COLO668 (cell line): ENCODE measurements at regions not wholly inside any gene's neighbourhood (a gene's known extent, or its start where the extent isn't known, plus 50 kb on each side); places are given as distances from the start of the nearest gene placed in this dataset.

Experiments
- DNase-seq: peaks from one replicate; lab custom pipeline; 2025; ENCODE audit not compliant: unreplicated experiment; lab: John Stamatoyannopoulos, UW

DNA sequence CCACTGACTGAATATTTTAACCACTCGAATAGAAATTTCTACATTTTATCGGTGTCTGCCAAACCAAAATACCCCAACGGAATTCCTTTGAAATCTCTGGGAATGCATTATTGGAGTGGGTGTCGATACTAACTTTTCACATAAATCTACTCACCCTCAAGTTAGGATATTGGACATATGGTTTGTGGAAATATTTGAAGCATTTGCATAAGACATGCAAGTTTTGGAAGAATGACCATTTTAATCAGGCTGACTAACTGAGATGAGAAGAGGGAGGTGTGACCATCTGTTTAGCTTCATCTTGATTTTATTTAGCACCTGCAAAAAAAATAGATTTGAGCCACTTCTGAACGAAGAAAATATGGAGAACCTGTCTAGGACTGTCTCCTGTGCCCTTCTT, 61.2 kb downstream of the KLF6 start:
- no peak for DNase-seq

DNA sequence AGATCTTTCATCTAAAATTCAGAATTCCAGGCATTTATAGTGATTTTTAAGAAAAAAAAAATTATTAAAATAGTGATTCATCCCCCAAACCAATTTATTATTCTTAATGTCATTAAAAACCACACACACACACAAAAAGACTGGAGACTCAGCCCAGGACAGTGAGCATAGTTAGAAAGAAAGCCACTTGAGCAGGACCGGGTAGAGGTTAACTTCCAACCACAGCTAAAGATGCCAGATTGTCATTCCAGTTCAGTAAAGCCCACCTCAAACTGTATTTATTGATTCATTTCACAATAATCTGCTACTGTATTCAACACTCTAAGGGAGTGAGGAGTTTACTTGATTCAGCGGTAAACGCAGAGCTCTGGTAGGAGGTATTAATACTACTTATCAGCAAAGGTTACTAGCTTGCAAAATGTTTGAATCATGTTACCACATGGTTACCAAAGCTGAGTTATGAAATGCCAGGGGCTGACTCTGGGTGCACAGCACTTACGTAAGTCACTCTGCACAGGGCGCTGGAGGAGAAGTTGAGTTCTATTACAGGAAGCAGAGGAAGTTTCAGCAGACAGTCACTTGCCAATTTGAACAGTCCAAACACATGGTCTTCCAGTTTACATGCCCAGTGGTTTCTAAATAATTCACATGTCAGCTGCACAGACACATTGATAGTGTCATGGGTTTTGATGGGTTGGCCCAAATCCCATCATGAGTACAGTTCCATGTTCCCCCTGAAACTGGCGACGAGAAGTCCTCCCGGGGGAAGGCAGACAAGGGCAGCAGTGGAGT, 64.6 kb downstream of the KLF6 start:
- DNase-seq: no peak

DNA sequence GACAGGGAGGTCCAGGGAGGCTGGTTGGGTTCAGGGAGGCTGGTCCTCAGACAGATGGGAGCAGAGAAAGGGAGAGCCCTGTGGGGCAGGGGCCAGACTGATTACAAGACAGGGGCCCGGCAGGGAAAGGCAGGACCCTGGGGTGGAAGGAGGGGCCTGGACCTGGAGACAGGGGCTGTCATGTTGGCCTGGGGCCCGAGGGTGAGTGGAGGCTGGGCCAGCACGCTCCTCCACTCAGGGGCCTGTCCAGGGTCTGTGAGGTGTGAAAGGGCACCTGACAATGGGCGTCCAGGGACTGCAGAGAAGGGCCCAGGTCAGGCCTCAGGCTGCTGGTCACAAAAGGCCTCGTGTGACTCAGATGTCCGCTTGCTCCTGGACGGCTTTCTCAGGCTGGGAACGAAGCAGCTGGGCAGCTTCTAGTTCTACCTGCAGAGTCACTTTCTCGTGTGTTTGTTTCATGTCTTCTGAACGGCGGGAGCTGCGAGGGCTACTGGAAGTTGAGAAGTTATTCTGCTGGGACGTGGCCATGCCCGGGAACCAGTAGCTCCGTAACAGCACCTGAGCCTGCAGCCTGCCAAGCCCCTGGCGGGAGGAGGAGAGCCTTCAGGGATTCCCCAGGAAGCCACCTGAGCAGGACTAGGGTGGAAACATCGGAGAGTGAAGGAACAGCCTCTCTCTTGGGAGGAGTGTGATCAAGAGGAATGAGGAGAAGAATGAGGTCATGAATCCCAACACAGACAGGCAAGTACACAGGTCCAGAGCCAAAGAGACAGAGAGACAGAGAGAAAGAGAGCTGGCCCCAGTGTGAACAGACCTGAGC, 65.8 kb downstream of the KLF6 start:
- DNase-seq: no peak

DNA sequence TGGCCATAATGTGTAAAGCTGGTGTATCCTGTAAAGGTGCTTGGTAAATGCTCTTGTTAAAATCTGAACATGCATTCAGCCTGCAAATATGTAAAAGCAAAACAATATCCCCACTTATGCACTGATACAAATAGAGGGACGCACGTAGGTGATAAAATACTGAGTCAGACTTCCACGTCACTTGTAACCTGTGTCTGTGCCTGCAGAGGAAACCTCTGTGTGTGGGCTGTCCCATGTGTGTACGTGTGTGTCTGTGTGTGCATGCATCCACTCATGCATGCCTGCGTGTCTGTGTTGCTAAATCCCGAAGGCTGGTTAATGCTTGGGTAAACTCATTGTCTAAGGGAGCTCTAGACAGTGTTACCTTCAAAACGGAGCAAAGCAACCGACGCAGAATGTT, 68.9 kb downstream of the KLF6 start:
- no peak for DNase-seq

- DNase-seq: no peak
Measured at GRCh38 chr10:3714967-3715366, 70.0 kb downstream of the KLF6 start.

DNA sequence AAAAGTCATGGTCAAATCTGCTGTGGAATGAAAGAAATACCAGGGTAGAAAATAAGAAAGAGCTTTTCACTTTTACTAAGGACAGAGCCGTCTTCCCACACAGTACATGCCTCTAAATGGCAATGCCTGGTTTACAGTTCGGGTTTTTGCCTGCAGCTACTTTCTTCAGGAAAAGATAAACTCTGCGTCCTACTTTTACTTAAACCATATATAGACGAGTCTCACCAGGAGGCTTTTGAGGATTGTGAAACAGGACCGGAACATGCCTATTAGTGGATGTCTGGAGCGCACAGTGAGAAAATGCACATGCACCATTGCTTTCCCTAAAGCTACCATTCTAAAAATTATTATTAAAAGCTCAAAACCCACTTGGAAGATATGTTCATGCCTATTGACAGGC, 70.5 kb downstream of the KLF6 start:
- no peak for DNase-seq

- no peak for DNase-seq
Measured at GRCh38 chr10:3712707-3713106, 72.3 kb downstream of the KLF6 start.

DNA sequence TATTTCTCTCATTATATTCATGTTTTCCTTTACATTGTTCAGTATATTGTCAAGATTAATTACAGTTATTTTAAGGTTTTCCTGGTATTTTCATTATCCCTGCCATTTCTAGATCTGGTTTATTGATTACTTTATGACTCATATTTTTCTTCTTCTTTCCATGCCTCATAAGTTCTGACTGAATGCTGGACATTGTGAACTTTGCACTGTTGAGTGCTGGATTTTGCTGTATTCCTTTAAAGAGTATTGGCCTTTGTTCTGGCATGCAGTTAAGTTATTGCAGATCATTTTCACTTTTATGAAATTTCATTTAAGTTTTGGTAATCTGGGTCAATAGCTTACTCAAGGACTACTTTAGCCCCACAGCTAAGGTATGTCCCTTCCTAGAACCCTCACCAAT, 73.1 kb downstream of the KLF6 start:
- DNase-seq: no peak

DNA sequence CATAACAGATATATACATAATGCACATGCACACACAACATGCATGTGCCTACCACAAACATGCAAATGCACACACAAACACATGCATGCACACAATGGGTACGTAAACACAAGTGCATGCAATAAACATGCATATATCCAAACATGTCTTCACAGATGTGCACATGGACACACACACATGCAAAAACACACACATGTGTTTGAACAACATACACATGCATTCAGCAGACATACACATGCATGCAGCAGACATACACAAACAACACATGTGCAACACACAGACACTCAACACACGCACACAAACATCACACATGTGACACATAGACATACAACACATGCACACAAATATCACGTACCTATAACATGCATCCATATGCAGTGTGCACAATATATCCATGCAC, 74.2 kb downstream of the KLF6 start:
- DNase-seq: no peak

- no peak for DNase-seq
Measured at GRCh38 chr10:3709456-3710060, 75.5 kb downstream of the KLF6 start.

DNA sequence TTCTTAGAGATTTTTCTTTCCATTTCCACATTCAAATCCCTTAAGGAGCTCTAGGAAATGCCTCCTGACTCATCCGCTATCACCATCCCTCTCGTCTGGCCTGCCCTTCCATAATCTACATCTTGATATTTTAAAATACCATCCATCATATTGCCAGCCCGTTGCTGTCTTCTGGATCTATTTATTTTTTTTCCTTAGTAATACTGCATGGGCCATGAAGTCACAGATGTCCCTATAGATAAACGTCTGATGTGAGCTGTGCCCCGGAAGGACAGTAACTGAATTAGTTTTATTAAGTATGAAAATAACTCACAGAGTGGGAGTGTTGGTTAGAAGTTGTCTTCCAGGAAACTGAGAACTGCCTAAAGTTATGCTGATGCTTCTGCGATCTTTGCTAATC, 76.2 kb downstream of the KLF6 start:
- no peak for DNase-seq

DNA sequence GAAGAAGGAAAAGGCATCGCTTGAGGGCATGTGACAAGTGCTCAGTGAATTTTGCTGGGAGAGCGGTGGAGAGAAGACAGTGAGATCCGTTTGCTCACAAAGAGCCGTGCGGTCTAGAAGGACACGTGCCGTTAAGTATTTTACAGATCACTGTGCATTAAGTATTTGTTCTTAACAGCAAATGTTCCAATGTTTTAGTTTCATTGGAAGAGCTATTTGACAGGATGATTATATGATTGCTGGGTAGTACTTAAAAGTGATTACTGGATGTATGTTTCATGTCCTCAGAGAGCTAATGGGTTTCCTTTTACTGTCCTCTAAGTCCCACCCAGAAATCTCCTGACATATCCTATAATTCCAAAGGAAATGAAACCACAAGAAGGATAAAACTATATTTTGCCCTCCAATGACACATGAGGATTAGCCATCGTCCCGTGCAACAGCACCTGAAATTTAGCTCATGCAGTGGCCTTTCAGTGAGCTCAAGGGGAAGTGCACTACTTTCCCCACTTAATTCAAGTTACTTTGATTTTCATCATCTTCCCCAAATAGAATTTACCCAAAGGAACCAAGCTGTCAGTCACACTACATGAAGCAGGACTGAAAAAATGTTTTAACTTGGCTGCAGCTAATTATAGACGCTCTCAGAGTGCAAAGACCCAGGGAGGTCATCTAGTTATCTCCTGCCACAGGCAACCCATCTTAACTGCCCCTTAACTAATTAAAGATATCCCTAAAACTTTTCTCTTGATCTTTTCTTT, 80.3 kb downstream of the KLF6 start:
- DNase-seq: no peak

- no peak for DNase-seq
Measured at GRCh38 chr10:3702569-3702968, 82.4 kb downstream of the KLF6 start.

GRCh38 chr10:3702056-3702546, 82.9 kb downstream of the KLF6 start:
- no peak for DNase-seq

DNA sequence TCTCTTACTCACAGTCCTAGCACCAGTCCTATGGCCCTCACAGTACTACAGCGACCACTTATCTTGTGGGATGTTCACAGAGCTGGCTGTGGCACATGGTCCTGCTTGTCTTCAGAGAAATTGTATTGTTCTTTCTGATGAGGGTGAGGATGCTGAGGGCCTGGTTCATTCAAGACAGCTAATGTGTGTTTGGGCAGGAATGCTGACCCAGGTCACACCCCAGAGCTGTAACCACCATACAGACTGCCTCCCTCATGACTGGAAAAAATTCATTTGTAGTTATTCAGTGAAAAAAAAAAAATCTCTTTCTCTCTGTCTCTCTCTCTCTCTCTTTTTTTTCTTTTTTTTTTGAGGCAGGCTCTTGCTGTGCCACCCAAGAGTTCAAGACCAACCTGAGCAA, 83.5 kb downstream of the KLF6 start:
- DNase-seq: no peak

DNA sequence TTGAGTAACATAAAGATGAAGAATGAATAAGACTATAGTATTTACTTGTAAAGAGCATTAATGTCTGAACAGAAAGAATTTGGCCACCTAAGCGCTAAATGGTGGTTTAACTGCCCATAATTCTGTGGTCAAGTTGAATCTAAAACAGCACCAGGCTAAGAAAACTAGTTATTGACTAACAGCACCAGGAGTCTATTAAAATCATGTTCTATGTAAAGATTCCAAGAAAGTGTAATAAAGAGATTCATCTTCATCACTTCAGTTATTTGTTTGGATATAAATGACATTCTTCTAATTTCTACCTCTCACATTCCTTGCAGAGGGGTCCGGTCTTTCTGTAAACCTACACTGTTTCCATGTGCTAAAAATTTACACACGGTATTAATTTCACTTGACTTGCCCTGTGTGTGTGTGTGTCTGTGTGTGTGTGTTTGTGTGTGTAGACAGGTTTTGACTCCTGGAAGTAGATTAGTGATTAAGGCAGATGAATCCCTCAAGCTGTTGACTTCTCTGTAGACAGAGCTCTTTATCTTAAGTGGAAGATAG, 84.4 kb downstream of the KLF6 start:
- DNase-seq: no peak

GRCh38 chr10:3699916-3700315, 85.1 kb downstream of the KLF6 start:
- DNase-seq: no peak

GRCh38 chr10:3698312-3698711, 86.7 kb downstream of the KLF6 start:
- no peak for DNase-seq

- DNase-seq: no peak
Measured at GRCh38 chr10:3693698-3694080, 91.3 kb downstream of the KLF6 start.

- no peak for DNase-seq
Measured at GRCh38 chr10:3693022-3693697, 91.8 kb downstream of the KLF6 start.
